Immature natural killer cell (primary cell): ENCODE measurements at regions not wholly inside any gene's neighbourhood (a gene's known extent, or its start where the extent isn't known, plus 50 kb on each side); places are given as distances from the start of the nearest gene placed in this dataset.

ENCODE experiments used
- DNase-seq, 3 donors: peaks; one replicate each; pipeline ENCODE4 v3.0.0; 2022; ENCODE audit warnings: mixed read lengths in 1 of 3
- H3K27ac Mint-ChIP-seq, 6 donors: one replicate each; pipeline ENCODE4 v1.8.0; 2020; ENCODE audit warnings: mixed read lengths in 6 of 6, mild to moderate bottlenecking in 5 of 6, inconsistent platforms in 4 of 6, moderate library complexity in 3 of 6
- H3K27me3 Mint-ChIP-seq, 3 donors: one replicate each; pipeline ENCODE4 v1.8.0; 2020 to 2021; ENCODE audit warnings: low read depth in 3 of 3, mild to moderate bottlenecking in 3 of 3, mixed read lengths in 3 of 3, moderate library complexity in 3 of 3, inconsistent platforms in 1 of 3
- H3K36me3 Mint-ChIP-seq, 3 donors: one replicate each; pipeline ENCODE4 v1.8.0; 2020; ENCODE audit warnings: mixed read lengths in 3 of 3, inconsistent platforms in 2 of 3, mild to moderate bottlenecking in 2 of 3
- H3K4me1 Mint-ChIP-seq, 2 donors: one replicate each; pipeline ENCODE4 v1.8.0; 2020; ENCODE audit warnings: inconsistent platforms in 2 of 2, mild to moderate bottlenecking in 2 of 2, mixed read lengths in 2 of 2, moderate library complexity in 1 of 2
- H3K4me3 Mint-ChIP-seq, 5 donors: one replicate each; pipeline ENCODE4 v1.8.0; 2020; ENCODE audit warnings: mild to moderate bottlenecking in 5 of 5, mixed read lengths in 5 of 5, inconsistent platforms in 3 of 5, moderate library complexity in 3 of 5
- H3K9me3 Mint-ChIP-seq, 6 donors: one replicate each; pipeline ENCODE4 v1.8.0; 2020; ENCODE audit warnings: mild to moderate bottlenecking in 6 of 6, mixed read lengths in 6 of 6, inconsistent platforms in 4 of 6, moderate library complexity in 3 of 6

DNA sequence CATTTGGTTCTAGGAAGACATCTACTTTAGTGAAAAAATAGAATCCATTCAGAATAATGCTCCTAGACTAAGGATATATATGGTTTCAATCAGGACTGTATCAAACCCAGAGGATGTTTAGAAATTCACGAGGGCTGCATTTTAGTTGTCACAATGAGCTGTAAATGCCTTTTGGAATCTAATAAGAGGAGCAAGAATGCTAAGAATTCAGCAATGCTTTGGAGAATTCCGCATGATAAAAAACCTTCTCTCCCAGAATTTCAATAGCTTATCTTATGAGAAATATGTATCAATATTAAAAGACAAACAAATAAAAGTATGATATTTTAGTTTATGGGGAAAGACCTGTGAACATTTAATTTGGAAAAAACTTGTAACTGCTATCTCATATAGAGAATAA is 885.1 kb downstream of the ZPLD1 start:
- Mint-ChIP-seq H3K9me3 (peaks cover 0 to 7% (median 0%) of the 10 kb centered on the region in 6 donors), H3K27me3 (no peaks in the 10 kb centered on the region), H3K36me3 (no peaks in the 10 kb centered on the region), H3K4me1 (no peaks in the 10 kb centered on the region), H3K4me3 (no peak overlapping the region), H3K27ac (no peak overlapping the region)
- no peak for DNase-seq

DNA sequence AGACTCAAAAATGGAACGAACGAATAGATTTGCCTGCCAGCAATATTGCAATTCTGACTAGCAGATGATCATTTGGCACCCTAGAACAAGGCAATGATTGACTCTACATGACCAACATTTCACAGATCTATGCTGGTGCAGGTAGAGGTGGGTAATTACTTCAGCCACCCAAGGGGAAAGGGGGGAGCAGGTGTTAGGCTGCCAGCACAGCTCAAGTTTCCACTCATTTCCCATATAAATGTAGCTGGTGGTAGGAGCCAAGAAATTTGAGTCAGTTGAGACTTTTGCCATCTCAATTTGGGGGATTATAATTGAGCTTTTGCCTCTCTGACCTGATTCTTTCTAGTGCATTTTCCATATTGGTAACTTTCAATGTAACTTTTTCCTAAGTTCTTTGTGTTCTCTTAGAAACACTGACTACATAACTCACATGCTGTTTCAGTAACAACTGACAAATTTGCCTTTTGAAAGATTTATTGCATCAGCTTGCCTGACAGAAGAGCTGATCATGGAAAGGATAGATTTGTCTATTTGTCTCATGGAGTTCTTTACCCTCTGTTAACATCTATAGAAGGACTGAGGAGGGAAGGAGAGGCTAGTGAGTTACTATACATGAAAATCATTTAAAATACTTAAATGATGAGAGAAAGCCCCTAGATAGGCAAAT is 902.5 kb downstream of the ZPLD1 start:
- Mint-ChIP-seq H3K4me1 (no peaks in the 10 kb centered on the region), H3K4me3 (no peak overlapping the region), H3K9me3 (peaks cover 0 to 5% (median under 1%) of the 10 kb centered on the region in 6 donors), H3K36me3 (no peaks in the 10 kb centered on the region), H3K27me3 (no peaks in the 10 kb centered on the region), H3K27ac (no peak overlapping the region)
- DNase-seq = no peak

DNA sequence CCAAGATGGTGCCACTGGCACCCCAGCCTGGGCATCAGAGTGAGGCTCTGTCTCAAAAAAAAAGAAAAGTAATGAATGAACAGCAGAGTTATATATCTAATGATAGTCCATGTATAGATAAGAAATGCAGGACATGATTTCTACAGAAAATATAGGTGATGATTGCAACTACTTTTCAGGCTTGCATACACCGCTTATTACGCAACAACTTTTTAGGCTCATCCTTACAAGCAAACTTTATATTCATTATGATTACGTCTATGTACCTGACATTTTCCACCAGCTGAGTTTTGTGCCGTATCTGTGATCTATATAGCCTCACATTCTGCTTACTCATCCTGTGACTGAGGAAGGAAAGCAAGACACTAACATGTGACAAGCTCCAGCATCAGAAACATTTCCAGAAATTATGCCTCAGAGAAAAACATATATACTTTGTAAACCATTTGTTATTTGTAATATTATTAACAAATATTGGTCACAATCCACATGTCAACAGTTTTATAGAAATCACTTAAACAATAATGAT is 906.3 kb downstream of the ZPLD1 start:
- Mint-ChIP-seq H3K36me3 (no peaks in the 10 kb centered on the region), H3K4me3 (no peak overlapping the region), H3K27me3 (no peaks in the 10 kb centered on the region), H3K9me3 (peaks cover 0 to 6% (median 1%) of the 10 kb centered on the region in 6 donors), H3K4me1 (no peaks in the 10 kb centered on the region), H3K27ac (no peak overlapping the region)
- no peak for DNase-seq

DNA sequence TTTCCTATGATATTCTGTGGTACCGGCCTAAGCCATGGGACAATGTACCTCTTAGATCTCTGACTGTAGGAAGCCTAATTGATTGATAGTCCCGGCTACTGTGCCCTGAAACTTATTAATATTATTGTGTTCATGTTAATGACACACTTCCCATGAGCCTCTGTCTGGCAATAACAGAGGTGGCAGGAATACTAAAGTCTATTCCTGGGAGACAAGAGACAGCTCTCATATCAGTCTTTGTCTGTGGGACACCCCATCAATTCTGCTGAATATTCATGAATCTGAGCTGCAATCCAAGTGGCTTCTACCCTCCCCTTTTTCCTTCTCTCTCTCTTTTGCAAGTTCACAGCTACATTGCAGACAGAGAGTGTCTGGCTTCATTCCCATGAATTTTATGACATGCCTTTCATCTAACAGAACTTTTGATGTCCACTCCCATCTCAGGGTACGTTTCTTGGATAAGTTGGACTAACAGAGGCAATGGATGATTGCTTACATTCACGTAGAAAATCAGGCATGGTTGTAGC is 907.5 kb downstream of the ZPLD1 start:
- no peak overlapping the region for H3K27ac Mint-ChIP-seq
- H3K4me1 Mint-ChIP-seq = no peaks in the 10 kb centered on the region
- no peak for DNase-seq
- H3K4me3 Mint-ChIP-seq = no peak overlapping the region
- H3K27me3 Mint-ChIP-seq = no peaks in the 10 kb centered on the region
- H3K9me3 Mint-ChIP-seq = peaks cover 0 to 6% (median 1%) of the 10 kb centered on the region in 6 donors
- H3K36me3 Mint-ChIP-seq = no peaks in the 10 kb centered on the region

DNA sequence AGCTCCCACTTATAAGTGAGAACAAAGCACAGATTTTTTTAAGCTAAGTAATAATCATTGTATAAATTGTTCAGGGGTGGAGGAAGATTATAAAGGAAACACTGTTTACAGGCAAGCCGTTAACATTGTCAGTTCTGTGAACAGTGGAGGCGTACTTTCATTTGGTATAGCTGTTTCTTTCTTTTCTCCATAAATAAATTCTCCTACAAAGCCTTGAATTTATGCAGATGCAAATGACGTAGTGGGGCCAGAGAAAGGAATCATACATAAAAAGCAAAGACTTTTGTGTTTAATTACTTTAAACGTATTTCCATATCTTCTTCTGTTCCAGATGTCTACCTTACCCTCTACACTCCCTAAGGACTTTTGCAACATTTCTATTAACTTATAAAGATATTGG is 914.9 kb downstream of the ZPLD1 start:
- no peak overlapping the region for H3K27ac Mint-ChIP-seq
- no peak overlapping the region for H3K4me3 Mint-ChIP-seq
- DNase-seq = no peak
- H3K27me3 Mint-ChIP-seq = no peaks in the 10 kb centered on the region
- H3K36me3 Mint-ChIP-seq = no peaks in the 10 kb centered on the region
- no peaks in the 10 kb centered on the region for H3K4me1 Mint-ChIP-seq
- peaks cover 0 to 18% (median under 1%) of the 10 kb centered on the region in 6 donors for H3K9me3 Mint-ChIP-seq

DNA sequence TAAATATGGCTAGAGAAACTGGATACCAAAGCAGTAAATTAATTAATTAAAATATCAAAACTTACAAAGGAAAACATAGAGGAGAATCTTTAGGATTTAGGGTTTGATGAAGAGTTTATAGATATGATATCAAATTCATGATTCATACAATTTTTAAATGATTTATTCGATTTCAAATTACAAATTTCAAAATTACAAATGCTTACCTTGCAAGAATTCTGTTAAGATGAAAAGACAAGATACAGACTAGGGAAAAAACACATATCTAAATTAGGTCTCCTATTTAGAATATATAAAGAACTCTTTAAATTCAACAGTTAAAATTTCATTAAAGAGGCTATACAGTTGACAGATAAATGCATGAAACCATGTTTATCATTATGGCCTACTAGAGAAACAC is 930.7 kb downstream of the ZPLD1 start:
- Mint-ChIP-seq H3K36me3 (no peaks in the 10 kb centered on the region), H3K4me1 (no peaks in the 10 kb centered on the region), H3K9me3 (peaks cover 0 to 29% (median 4%) of the 10 kb centered on the region in 6 donors), H3K27me3 (no peaks in the 10 kb centered on the region), H3K27ac (no peak overlapping the region), H3K4me3 (no peak overlapping the region)
- DNase-seq = no peak

GRCh38 chr3:103367481-103367880 is 932.7 kb downstream of the ZPLD1 start:
- Mint-ChIP-seq H3K27ac (no peak overlapping the region), H3K4me3 (no peak overlapping the region), H3K9me3 (peaks cover 0 to 26% (median 2%) of the 10 kb centered on the region in 6 donors), H3K36me3 (no peaks in the 10 kb centered on the region), H3K27me3 (no peaks in the 10 kb centered on the region), H3K4me1 (no peaks in the 10 kb centered on the region)
- no peak for DNase-seq

GRCh38 chr3:103371411-103371810 is 936.6 kb downstream of the ZPLD1 start:
- Mint-ChIP-seq H3K36me3 (no peaks in the 10 kb centered on the region), H3K4me1 (no peaks in the 10 kb centered on the region), H3K27ac (no peak overlapping the region), H3K9me3 (peaks cover 0 to 22% (median 3%) of the 10 kb centered on the region in 6 donors), H3K4me3 (no peak overlapping the region), H3K27me3 (no peaks in the 10 kb centered on the region)
- DNase-seq = no peak

DNA sequence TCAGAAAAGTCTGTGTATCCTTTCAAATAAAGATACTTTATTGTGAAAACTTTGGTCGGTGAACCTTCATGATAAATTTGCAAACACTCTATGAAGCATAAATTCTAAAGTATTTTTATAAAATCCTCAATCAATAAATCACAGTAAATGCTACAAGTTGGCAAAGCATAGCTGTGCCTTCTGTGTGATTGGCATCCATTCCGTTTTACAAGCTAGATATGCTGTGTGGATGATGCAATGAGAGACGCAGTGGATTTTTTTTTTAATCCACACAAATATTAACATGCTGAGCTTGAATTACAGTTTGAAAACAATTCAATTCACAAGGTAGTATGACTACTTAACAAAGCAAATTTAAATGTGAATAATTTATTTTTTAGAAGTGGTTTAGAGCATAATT is 937.2 kb downstream of the ZPLD1 start:
- Mint-ChIP-seq H3K27ac (no peak overlapping the region), H3K36me3 (no peaks in the 10 kb centered on the region), H3K9me3 (peaks cover 0 to 23% (median 2%) of the 10 kb centered on the region in 6 donors), H3K27me3 (no peaks in the 10 kb centered on the region), H3K4me1 (no peaks in the 10 kb centered on the region), H3K4me3 (no peak overlapping the region)
- no peak for DNase-seq

DNA sequence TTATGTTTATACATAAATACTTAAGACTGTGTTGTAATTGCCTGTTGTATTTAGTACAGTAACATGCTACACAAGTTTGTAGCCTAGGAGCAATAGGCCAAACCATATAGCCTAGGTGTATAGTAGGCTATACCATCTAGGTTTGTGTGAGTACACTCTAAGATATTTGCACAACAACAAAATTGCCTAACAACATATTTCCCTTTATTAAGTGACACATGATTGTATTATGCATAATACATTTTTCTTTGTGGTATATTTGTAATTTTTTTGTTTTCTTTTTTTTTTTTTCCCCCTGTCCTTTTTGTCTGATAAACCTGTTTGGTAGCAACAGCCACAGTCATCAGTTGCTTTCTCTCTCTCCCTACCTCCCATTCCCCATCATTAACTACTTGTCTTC is 945.6 kb downstream of the ZPLD1 start:
- Mint-ChIP-seq H3K27me3 (peaks cover 0 to 2% (median 0%) of the 10 kb centered on the region in 3 donors), H3K9me3 (peaks cover 0 to 12% (median 3%) of the 10 kb centered on the region in 6 donors), H3K36me3 (no peaks in the 10 kb centered on the region), H3K4me3 (no peak overlapping the region), H3K27ac (no peak overlapping the region), H3K4me1 (no peaks in the 10 kb centered on the region)
- no peak for DNase-seq

DNA sequence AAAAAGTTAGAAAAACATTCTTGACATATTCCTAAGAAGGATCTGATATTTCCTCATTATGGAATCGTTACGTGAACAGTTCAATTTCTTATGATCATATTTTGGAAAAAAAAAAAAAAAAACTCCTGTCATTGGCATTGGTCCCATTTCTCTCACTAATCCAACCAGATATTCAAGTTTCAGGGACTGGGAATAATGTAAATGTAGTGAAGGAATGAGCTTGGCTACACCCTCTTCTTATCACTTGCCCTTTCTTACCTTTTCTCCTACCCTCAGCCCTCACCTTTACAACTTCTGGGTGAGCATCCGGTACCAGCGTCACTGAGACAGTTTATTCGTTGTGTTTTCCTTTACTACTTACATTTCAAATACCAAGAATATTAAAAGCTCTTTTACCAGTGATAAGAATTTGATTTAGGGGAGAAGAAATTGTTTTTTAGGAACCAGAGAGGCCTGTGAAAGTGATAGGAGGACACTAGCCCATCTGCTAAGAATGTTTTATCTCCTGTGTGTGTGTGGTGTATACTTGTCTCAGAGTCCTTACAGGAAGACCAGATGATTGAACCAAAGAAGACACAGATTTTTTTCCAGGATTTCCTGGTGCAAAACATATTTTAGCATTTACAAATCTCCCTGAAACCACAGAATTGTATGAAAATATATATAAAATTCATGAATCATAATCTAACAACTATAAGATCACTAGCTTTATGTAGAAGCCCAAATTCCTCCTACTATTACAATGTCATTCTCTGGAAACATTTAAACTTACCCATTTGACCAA is 946.7 kb downstream of the ZPLD1 start:
- no peaks in the 10 kb centered on the region for H3K4me1 Mint-ChIP-seq
- no peak overlapping the region for H3K4me3 Mint-ChIP-seq

GRCh38 chr3:103385961-103386656 is 951.3 kb downstream of the ZPLD1 start:
- Mint-ChIP-seq H3K4me1 (no peaks in the 10 kb centered on the region), H3K27ac (no peak overlapping the region)

More for the DNA sequence above, 946.7 kb downstream of the ZPLD1 start:
- no peaks in the 10 kb centered on the region for H3K36me3 Mint-ChIP-seq
- H3K9me3 Mint-ChIP-seq = peaks cover 0 to 7% (median 3%) of the 10 kb centered on the region in 6 donors
- DNase-seq = no peak
- peaks cover 0 to 2% (median 0%) of the 10 kb centered on the region in 3 donors for H3K27me3 Mint-ChIP-seq
- H3K27ac Mint-ChIP-seq = no peak overlapping the region

DNA sequence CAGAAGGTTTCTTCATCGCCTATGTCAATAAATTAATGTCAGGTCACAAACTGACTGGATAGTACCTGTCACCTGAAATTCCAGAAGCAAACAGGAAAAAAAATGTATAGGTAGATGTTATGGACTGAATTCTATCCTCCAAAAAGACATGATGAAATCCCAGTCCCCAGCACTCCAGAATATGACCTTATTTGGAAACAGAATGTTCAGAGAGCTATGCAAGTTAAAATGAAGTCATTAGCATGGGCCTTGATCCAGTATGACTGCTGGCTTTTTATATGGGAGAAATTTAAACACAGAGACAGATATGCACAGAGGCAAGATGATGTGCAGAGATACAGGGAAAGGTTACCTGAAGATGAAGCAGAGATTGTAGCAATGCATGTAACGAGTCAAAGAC is 953.4 kb downstream of the ZPLD1 start:
- H3K27me3 Mint-ChIP-seq = peaks cover 0 to 2% (median 0%) of the 10 kb centered on the region in 3 donors
- no peaks in the 10 kb centered on the region for H3K36me3 Mint-ChIP-seq
- no peaks in the 10 kb centered on the region for H3K4me1 Mint-ChIP-seq
- peaks cover 0 to 7% (median 0%) of the 10 kb centered on the region in 6 donors for H3K9me3 Mint-ChIP-seq
- no peak overlapping the region for H3K27ac Mint-ChIP-seq
- H3K4me3 Mint-ChIP-seq = no peak overlapping the region
- DNase-seq = no peak

More at GRCh38 chr3:103385961-103386656, 951.3 kb downstream of the ZPLD1 start:
- Mint-ChIP-seq H3K4me3 (no peak overlapping the region), H3K9me3 (peaks cover 0 to 7% (median 0%) of the 10 kb centered on the region in 6 donors), H3K27me3 (peaks cover 0 to 2% (median 0%) of the 10 kb centered on the region in 3 donors), H3K36me3 (no peaks in the 10 kb centered on the region)
- DNase-seq = no peak
